ENCODE measurements at regions not wholly inside any gene's neighbourhood (a gene's known extent, or its start where the extent isn't known, plus 50 kb on each side); places are given as distances from the start of the nearest gene placed in this dataset.

DNA sequence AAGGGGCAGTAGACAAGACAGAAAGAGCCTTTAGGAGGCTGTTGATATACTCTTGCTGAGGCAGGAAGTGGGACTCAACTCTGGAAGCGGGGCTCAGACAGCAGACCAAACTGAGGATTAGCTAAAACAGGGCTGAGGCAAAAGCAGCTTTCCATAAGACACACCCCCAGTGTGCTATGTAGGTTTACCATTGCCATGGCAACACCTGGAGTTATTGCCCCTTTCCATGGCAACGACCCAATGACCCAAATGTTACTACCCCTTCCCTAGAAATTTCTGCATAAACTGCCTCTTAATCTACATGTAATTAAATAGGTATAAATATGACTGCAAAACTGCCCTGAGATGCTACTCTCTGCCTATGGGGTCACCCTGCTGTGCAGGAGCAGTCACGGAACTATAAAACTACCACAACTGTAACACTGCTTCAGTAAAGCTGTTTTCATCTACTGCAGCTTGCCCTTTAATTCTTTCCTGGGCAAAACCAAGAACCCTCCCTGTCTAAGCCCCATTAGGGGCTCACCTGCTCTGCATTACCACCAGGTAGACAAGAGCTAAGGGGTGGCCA, 348.4 kb upstream of the PODXL start:
- H3K4me1 ChIP-seq (ENCODE audit: control insufficient read depth, insufficient read depth, low read length, poor library complexity, severe bottlenecking): no peaks in the 10 kb centered on the region
- DNase-seq: no peak
- no peaks in the 10 kb centered on the region for H3K27me3 ChIP-seq (replicated peaks; ENCODE audit: control insufficient read depth, insufficient read depth, low read length, poor library complexity, severe bottlenecking)
- no peak overlapping the region for H3K27ac ChIP-seq (ENCODE audit: insufficient read depth, low read length, poor library complexity, severe bottlenecking)
- H3K36me3 ChIP-seq (ENCODE audit: control insufficient read depth, insufficient read depth, low read length): no peaks in the 10 kb centered on the region
- no peaks in the 10 kb centered on the region for H3K9me3 ChIP-seq (ENCODE audit: control insufficient read depth, low read length)
- H3K4me3 ChIP-seq (ENCODE audit: insufficient read depth, low read depth, low read length, poor library complexity, severe bottlenecking): no peak overlapping the region

DNA sequence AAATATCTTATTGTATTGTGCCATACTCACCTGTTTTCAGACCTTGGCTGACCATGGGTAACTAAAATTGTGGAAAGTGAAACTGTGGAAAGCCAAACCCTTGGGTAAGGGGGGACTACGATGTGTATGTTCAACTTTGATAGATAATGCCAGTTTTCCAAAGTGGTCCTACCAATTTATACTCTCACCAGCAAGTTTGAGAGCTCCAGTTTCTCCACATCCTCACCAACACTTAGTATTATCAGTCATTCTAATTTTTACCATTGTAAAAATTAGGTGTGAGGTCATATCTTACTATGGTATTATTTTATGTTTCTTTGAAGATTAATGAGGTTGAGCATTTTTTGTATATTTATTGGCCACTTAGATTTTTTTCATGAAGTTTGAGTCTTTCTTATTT, 346.9 kb upstream of the PODXL start:
- H3K9me3 ChIP-seq (ENCODE audit: control insufficient read depth, low read length): no peaks in the 10 kb centered on the region
- no peak for DNase-seq
- no peak overlapping the region for H3K4me3 ChIP-seq (ENCODE audit: insufficient read depth, low read depth, low read length, poor library complexity, severe bottlenecking)
- no peak overlapping the region for H3K27ac ChIP-seq (ENCODE audit: insufficient read depth, low read length, poor library complexity, severe bottlenecking)
- H3K27me3 ChIP-seq (replicated peaks; ENCODE audit: control insufficient read depth, insufficient read depth, low read length, poor library complexity, severe bottlenecking): no peaks in the 10 kb centered on the region
- no peaks in the 10 kb centered on the region for H3K36me3 ChIP-seq (ENCODE audit: control insufficient read depth, insufficient read depth, low read length)
- no peaks in the 10 kb centered on the region for H3K4me1 ChIP-seq (ENCODE audit: control insufficient read depth, insufficient read depth, low read length, poor library complexity, severe bottlenecking)

DNA sequence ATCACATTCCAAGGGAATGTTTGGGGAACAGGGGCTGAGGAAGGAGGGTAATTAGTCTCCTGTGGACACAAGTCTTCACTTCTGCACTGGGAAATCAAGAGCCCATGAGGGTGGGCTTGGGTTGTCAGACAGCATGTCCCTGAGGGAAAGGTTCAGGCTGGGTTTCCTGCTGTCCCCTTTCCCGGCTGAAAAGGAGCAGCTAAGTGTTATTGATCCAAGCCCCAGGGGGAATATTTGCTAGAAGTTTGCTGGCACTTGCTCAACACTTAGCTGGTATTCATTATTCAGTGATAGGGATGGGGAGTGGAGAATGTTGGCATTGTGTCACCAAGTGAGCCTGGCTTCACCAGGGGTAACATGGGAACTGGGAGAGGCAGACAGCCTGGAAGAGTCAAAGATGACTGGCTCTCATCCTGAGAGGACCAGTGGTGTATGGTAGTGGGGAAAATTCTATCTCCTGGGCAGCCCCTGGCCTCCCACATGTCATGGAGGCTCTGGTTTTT, 344.4 kb upstream of the PODXL start:
- H3K9me3 ChIP-seq (ENCODE audit: control insufficient read depth, low read length): no peaks in the 10 kb centered on the region
- H3K4me3 ChIP-seq (ENCODE audit: insufficient read depth, low read depth, low read length, poor library complexity, severe bottlenecking): no peak overlapping the region
- no peaks in the 10 kb centered on the region for H3K36me3 ChIP-seq (ENCODE audit: control insufficient read depth, insufficient read depth, low read length)
- no peaks in the 10 kb centered on the region for H3K27me3 ChIP-seq (replicated peaks; ENCODE audit: control insufficient read depth, insufficient read depth, low read length, poor library complexity, severe bottlenecking)
- DNase-seq: no peak
- H3K4me1 ChIP-seq (ENCODE audit: control insufficient read depth, insufficient read depth, low read length, poor library complexity, severe bottlenecking): no peaks in the 10 kb centered on the region
- H3K27ac ChIP-seq (ENCODE audit: insufficient read depth, low read length, poor library complexity, severe bottlenecking): no peak overlapping the region

DNA sequence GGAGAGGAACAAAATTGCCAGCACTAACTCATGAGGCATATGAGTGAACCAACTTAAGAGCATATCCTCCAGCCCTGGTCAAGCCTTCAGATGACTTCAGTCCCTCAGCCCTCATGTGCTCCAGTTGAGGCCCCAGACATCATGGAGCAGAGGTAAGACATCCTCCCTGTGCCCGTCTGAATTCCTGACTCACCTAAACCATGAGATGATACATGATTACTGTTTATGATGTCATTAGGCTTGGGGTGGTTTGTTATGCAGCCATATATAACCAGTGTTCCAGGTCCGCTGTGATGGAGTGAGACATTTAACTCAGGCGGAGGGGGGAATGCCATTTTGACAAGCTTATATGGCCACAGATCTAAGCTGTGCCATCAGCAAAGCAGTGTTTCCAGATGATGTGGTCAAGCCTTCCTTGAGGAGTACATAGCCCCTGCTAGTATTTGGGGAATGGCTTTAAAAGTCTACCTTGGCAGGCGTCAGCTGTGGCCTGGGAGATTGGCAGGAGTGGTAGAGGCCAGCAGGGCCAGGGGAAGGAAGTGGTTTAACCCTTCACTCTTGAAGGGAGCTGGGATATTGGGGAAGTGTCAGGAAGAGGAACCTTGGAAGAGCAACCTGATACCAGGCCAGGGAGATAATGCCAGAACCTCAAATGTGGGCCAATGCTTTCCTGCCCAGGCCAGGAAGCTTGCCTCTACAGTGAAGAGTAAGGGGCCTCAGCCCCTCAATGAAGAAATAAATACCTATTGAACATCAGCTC, 343.0 kb upstream of the PODXL start:
- no peaks in the 10 kb centered on the region for H3K36me3 ChIP-seq (ENCODE audit: control insufficient read depth, insufficient read depth, low read length)
- H3K27ac ChIP-seq (ENCODE audit: insufficient read depth, low read length, poor library complexity, severe bottlenecking): no peak overlapping the region
- no peaks in the 10 kb centered on the region for H3K27me3 ChIP-seq (replicated peaks; ENCODE audit: control insufficient read depth, insufficient read depth, low read length, poor library complexity, severe bottlenecking)
- no peaks in the 10 kb centered on the region for H3K4me1 ChIP-seq (ENCODE audit: control insufficient read depth, insufficient read depth, low read length, poor library complexity, severe bottlenecking)
- H3K4me3 ChIP-seq (ENCODE audit: insufficient read depth, low read depth, low read length, poor library complexity, severe bottlenecking): no peak overlapping the region
- H3K9me3 ChIP-seq (ENCODE audit: control insufficient read depth, low read length): no peaks in the 10 kb centered on the region
- no peak for DNase-seq

DNA sequence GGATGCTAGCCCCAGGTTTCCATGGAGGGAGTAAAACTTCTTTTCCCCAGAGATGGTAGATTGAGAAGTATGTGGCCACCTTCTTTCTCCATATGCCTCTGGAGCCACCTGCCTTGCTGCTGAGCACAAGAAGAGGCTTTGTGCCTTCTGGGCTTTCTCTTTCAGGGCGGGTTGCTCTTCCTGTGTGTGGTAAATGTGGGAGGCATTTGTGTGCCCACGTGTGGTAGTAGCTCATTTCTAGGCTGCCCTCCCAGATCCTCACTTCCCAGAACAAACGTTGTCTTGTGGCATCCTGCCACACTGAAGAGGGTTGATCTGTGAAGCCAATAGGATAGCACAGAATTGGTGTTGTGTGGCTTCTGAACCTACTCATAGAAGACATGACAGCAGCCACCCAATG, 342.0 kb upstream of the PODXL start:
- H3K9me3 ChIP-seq (ENCODE audit: control insufficient read depth, low read length): no peaks in the 10 kb centered on the region
- no peaks in the 10 kb centered on the region for H3K27me3 ChIP-seq (replicated peaks; ENCODE audit: control insufficient read depth, insufficient read depth, low read length, poor library complexity, severe bottlenecking)
- no peak overlapping the region for H3K27ac ChIP-seq (ENCODE audit: insufficient read depth, low read length, poor library complexity, severe bottlenecking)
- H3K4me1 ChIP-seq (ENCODE audit: control insufficient read depth, insufficient read depth, low read length, poor library complexity, severe bottlenecking): no peaks in the 10 kb centered on the region
- no peaks in the 10 kb centered on the region for H3K36me3 ChIP-seq (ENCODE audit: control insufficient read depth, insufficient read depth, low read length)
- no peak overlapping the region for H3K4me3 ChIP-seq (ENCODE audit: insufficient read depth, low read depth, low read length, poor library complexity, severe bottlenecking)
- no peak for DNase-seq

DNA sequence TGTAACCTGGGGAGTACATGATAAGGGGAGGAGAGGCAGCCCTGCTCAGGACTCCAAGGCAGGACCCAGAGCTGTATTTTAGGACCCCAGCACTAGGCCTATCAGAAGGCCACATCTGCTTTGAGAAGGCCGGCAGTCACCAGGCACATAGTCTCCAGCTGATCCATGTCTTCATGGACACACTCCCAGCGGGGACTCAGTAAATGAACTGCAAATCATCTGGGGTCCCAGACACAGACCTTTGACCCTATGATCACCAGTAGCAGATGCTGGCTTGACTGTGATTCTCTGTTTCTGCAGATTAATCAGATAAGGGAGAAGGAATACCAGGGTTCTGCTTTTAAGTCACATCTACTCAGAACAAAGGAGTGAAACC, 341.4 kb upstream of the PODXL start:
- no peak for DNase-seq
- H3K4me1 ChIP-seq (ENCODE audit: control insufficient read depth, insufficient read depth, low read length, poor library complexity, severe bottlenecking): no peaks in the 10 kb centered on the region
- no peaks in the 10 kb centered on the region for H3K9me3 ChIP-seq (ENCODE audit: control insufficient read depth, low read length)

DNA sequence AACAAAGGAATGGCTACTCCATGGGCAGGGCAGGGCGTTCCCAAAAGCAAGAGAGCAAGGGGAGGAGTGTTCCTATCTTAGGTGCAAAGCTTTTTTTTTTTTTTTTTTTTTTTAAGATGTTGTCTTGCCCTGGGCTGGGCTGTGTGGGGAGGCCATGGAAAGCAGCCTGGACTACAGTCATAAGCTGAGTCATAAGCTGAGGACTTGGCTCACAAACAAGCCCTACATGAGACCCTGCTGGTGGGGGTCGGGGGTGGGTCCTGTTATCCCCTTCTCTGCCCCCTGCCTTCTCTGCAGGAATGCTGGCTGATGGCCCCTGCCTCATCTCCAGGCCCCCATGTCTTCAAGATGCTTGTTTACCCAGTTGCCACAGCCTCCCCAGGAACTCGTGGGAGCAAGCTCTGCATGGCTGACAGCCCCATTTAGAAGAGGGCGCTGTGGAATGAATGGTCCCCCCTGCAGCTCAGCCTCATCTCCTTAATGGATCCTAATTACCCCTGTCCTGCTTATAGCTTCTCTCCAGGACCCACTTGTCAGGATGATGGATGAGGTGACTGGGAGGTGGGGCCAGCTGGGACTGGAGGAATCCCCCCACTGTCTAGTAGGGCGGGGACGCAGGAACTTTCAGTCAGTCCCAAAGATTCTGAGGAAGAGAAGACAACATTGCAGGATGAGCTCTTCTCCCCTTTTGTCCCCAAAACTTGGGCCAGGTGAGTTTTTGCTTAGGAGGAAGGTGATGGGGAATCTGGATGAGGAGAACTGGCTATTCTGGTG, 340.8 kb upstream of the PODXL start:
- H3K27ac ChIP-seq (ENCODE audit: insufficient read depth, low read length, poor library complexity, severe bottlenecking): no peak overlapping the region
- no peaks in the 10 kb centered on the region for H3K36me3 ChIP-seq (ENCODE audit: control insufficient read depth, insufficient read depth, low read length)

More for the DNA sequence above, 341.4 kb upstream of the PODXL start:
- Histone ChIP-seq H3K36me3 (ENCODE audit: control insufficient read depth, insufficient read depth, low read length) (no peaks in the 10 kb centered on the region), H3K27ac (ENCODE audit: insufficient read depth, low read length, poor library complexity, severe bottlenecking) (no peak overlapping the region), H3K27me3 (replicated peaks; ENCODE audit: control insufficient read depth, insufficient read depth, low read length, poor library complexity, severe bottlenecking) (no peaks in the 10 kb centered on the region), H3K4me3 (ENCODE audit: insufficient read depth, low read depth, low read length, poor library complexity, severe bottlenecking) (no peak overlapping the region)

DNA sequence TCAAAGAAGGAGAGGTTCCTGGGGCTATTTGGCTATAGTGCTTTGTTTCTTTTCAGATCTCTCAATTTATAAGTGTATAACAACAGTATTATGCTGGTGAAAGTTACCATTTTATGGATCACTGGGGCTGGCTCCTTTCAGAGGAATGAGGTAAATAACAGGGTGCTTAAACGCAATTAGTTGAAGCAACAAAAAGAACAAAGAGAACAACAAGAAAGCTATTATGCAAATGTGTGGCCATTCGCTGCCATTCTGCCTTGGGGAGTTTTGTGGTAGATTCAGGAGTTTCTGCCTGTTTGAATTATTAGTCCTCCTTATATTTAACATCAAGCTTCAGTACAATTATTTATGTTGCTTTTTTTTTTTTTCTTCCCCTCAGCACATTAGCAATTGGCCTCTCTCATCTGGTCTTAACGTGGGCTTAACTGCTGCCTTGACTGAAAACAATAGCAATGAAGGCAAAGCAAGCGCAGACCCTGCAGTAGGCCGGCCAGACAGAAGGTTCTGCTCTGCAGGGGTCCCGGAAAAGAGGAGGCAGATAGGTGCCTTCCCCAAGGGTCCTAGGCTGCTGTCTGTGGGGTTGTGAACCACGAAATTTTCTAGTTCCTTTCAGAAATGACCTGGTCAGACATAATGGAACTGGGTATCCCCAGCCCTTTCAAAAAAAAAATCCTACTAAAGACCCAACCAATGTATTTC, 339.9 kb upstream of the PODXL start:
- H3K27ac ChIP-seq (ENCODE audit: insufficient read depth, low read length, poor library complexity, severe bottlenecking): no peak overlapping the region
- no peaks in the 10 kb centered on the region for H3K4me1 ChIP-seq (ENCODE audit: control insufficient read depth, insufficient read depth, low read length, poor library complexity, severe bottlenecking)

More for the DNA sequence above, 340.8 kb upstream of the PODXL start:
- Histone ChIP-seq H3K27me3 (replicated peaks; ENCODE audit: control insufficient read depth, insufficient read depth, low read length, poor library complexity, severe bottlenecking) (no peaks in the 10 kb centered on the region), H3K4me1 (ENCODE audit: control insufficient read depth, insufficient read depth, low read length, poor library complexity, severe bottlenecking) (no peaks in the 10 kb centered on the region), H3K4me3 (ENCODE audit: insufficient read depth, low read depth, low read length, poor library complexity, severe bottlenecking) (no peak overlapping the region), H3K9me3 (ENCODE audit: control insufficient read depth, low read length) (no peaks in the 10 kb centered on the region)
- no peak for DNase-seq

DNA sequence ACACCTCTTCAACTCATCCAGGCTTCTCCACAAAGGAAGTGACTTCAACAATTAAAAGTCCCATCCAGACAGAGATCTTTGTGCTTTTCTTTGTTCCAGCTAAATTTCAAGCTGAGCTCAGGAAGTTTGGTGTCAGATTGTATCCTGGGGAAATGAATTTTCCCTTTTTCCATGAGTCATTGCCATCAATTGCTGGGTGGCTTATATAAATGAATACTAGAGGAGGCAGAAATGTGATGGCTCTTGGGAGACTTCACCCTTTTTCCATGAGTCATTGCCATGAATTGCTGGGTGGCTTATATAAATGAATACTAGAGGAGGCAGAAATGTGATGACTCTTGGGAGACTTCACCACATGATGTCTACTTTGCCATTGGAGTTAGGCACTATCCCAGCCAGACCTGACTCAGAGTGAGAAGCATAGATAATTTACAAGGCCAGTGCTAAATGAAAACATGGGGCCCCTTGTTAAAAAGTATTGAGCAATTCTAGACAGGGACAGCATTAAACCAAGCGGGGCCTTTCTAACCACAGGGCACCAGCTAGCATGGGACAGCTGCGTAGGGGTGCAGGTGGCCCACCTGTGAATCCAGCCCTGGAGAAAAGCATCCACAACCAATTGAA, 339.2 kb upstream of the PODXL start:
- Histone ChIP-seq H3K36me3 (ENCODE audit: control insufficient read depth, insufficient read depth, low read length) (no peaks in the 10 kb centered on the region), H3K27me3 (replicated peaks; ENCODE audit: control insufficient read depth, insufficient read depth, low read length, poor library complexity, severe bottlenecking) (no peaks in the 10 kb centered on the region), H3K4me1 (ENCODE audit: control insufficient read depth, insufficient read depth, low read length, poor library complexity, severe bottlenecking) (no peaks in the 10 kb centered on the region), H3K27ac (ENCODE audit: insufficient read depth, low read length, poor library complexity, severe bottlenecking) (no peak overlapping the region), H3K9me3 (ENCODE audit: control insufficient read depth, low read length) (no peaks in the 10 kb centered on the region), H3K4me3 (ENCODE audit: insufficient read depth, low read depth, low read length, poor library complexity, severe bottlenecking) (no peak overlapping the region)
- no peak for DNase-seq

More for the DNA sequence above, 339.9 kb upstream of the PODXL start:
- DNase-seq: no peak
- Histone ChIP-seq H3K4me3 (ENCODE audit: insufficient read depth, low read depth, low read length, poor library complexity, severe bottlenecking) (no peak overlapping the region), H3K27me3 (replicated peaks; ENCODE audit: control insufficient read depth, insufficient read depth, low read length, poor library complexity, severe bottlenecking) (no peaks in the 10 kb centered on the region), H3K36me3 (ENCODE audit: control insufficient read depth, insufficient read depth, low read length) (no peaks in the 10 kb centered on the region), H3K9me3 (ENCODE audit: control insufficient read depth, low read length) (no peaks in the 10 kb centered on the region)
